GM18858 (cell line): ENCODE measurements at regions not wholly inside any gene's neighbourhood (a gene's known extent, or its start where the extent isn't known, plus 50 kb on each side); places are given as distances from the start of the nearest gene placed in this dataset.
"Not testable (repeated sequence)": the region's sequence is repeated elsewhere in the genome, so short reads cannot be mapped to it uniquely, and the experiment has no call there.

Experiments
- ATAC-seq: cut with Tn5 transposase; IDR thresholded peaks from one replicate; pipeline ENCODE4 v1.9.1; 2021; ENCODE audit not compliant: unreplicated experiment

DNA sequence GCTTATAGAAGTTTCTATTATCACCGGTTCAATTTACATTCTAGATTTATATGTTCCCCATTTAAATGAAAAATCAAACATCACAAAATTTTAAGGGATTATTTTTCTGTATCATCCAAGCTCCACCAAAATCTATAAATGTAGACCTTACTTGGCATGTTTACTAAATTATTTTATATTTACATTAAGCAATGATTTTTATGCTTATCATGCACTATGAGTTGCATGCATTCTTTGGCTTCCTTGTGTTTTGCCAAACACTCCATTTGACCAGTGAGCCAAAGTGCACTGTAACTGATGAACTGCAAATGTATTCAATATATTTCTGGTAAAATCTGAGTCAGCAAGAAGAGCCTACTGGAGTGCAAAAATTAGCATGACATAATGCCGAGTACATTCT, 595.5 kb upstream of the PCDH7 start:
- not testable (repeated sequence) for ATAC-seq

DNA sequence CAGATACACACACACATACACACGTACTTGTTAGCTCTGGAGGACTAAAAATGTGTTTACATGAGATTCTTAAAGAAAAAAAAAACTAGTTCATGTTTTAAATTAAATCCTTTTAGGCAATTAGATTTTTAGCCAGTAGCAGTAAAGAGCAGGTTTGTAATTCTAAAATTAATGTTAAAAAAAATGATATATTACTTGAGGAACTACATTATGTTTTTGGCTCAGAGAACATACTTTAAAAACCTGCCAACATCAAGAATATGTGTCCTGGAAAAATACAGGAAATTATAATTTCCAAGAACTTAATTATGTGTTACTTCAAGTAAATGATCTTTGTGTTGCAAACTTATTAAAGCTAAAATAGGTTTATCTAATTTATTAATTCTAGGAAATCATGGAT, 594.3 kb upstream of the PCDH7 start:
- no peak for ATAC-seq

DNA sequence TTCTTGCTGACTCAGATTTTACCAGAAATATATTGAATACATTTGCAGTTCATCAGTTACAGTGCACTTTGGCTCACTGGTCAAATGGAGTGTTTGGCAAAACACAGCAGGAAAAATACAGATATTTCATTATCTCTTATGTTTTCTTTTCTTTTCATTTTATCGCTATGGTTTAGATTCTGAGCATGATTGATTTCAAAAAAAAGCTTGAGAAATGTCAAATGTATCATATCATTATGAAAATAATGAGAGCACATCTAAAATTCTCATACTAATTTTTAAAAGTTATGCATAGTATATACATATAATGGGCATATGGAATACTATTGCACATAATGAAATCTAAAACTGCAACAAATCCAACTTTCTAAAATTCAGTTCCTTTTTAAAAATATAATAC, 593.8 kb upstream of the PCDH7 start:
- no peak for ATAC-seq

DNA sequence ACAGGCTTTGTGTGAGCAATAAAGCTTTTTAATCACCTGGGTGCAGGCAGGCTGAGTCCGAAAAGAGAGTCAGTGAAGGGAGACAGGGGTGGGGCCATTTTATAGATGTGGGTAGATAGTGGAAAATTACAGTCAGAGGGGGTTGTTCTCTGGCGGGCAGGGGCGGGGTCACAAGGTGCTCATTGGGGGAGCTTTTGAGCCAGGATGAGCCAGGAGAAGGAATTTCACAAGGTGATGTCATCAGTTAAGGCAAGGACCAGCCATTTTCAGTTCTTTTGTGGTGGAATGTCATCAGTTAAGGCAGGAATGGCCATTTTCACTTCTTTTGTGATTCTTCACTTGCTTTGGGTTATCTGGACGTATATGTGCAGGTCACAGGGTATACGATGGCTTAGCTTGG, 571.3 kb upstream of the PCDH7 start:
- ATAC-seq: not testable (repeated sequence)

DNA sequence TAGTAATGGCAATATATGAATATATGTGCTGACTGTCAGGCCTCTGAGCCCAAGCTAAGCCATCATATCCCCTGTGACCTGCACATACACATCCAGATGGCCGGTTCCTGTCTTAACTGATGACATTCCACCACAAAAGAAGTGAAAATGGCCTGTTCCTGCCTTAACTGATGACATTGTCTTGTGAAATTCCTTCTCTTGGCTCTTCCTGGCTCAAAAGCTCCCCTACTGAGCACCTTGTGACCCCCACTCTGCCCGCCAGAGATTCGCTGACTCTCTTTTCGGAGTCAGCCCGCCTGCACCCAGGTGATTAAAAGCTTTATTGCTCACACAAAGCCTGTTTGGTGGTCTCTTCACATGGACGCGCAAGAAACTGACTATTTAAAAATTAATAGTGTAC, 570.6 kb upstream of the PCDH7 start:
- ATAC-seq: not testable (repeated sequence)

DNA sequence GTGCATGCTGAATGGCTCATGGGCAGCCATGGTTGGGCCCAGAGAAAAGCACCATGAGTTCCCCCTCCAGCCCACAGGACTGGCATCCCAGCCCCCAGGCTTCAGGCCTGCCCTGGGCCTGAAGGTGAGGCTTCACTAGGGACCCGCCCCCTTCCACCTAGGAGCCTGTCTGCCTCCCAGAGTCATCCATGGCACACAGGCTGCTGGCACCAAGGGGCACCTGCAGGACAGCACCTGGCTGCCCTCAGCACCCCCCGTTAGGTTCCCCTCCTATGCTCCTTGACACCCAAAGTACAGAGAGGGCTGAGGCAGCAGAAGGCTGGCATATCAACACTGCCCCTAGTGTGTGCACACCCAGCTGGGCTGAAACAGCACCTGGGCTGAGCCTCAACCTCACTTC, 566.7 kb upstream of the PCDH7 start:
- no peak for ATAC-seq

DNA sequence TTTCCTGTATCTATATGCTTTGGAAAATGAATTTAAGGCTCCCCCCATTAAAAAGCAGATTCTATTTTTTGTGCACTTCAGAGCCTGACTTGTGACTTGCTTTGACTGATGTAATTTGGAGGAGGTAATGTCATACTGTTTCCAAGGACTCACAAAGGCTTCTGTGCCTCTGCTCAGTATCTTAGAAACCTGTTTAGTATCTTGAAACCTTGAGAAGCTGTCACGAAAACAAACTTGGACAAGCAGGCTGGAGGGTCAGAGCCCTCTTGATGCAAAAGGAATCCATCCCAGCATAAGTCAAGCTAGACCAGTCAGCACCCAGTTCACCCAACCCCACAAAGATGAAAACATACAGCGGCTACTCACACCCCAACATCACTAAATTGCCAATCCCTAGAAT, 560.0 kb upstream of the PCDH7 start:
- no peak for ATAC-seq

DNA sequence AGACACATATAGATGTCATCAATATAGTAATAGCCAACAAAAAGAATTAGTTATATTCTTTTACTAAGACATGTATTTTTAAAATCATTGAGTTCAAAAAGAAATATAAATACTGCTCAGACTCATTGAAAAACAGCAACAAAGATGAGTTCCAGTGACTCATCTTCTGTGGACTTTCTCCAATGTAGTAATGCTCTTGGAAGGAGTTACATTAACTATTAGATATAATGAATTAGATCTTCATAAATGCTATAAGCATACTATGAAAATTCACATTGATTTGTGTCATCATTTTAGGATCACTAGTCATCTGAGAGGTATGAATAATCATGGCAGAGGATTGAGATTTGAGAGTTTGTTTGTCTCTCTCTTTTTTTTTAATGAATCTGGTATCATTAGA, 547.8 kb upstream of the PCDH7 start:
- no peak for ATAC-seq

DNA sequence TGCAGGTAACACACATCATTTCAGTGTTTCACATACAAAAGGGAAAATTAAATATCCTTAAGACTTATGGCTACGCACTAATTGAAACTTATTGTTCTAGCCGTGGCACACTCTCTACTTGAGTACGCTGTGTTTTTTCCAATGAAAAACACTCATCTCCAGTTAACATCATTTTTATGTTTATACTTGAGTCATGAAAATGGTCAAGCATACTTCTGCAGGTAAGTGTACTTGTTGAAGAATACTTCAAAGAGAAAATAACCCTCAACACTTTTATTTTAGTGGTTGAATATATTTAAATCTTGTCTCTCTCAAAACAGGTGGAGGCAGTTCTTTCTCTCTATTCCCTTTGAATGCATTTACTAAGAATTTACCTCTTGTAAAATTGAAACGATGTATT, 538.7 kb upstream of the PCDH7 start:
- ATAC-seq: no peak

DNA sequence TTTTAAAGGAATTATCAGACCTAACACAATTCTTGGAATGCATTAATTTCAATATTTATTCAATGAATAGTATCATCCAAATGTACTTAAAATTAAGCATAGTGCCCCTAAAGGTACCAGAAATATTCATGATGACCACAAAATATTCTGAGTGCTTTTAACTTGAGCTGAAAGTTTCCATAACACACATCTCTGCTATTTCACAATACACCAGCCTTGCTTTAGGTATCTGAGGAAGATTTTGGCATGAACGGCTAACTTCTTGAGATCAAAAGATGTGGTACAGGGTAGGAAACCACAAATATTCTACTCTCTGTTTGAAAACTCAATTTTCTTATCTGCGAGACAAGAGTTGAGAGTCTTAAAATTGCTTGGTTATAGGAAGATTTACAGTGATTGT, 538.3 kb upstream of the PCDH7 start:
- ATAC-seq: no peak

DNA sequence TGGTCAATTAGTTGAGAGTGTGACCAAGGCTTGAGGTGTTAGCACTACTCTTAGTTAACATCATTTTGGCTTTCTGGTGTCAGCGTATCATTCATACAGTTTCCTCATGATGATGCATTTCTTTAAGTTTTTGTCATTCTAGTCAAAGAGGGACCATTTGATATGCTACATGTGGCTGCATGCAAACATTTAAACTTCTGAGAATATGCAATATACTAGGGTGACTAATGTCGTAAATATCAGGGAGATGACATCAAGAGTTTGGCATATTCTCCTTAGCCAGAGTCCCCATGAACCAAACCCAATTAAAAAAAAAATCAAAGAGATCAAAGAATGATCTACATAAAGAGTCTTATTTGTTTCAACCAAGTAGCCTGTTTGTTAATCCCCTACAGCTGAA, 537.4 kb upstream of the PCDH7 start:
- ATAC-seq: no peak

DNA sequence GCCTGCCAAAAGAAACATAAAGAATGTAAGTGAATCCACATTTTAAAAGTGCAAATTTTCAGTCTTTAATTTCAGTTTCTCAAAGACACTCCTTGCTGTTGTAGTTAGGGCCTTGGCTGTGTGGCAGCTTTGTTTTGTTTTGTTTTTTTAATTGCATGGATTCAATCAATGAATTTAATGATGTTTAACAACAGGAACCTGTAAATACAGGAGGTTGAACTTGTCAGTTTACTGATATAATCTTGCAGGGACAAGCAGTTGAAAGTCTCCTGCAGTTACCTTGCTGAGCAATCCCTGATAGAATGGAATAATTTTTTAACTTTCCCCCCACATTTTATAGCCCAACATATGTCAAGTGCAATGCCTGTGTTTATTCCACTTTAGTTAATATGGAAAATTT, 528.3 kb upstream of the PCDH7 start:
- ATAC-seq: no peak

DNA sequence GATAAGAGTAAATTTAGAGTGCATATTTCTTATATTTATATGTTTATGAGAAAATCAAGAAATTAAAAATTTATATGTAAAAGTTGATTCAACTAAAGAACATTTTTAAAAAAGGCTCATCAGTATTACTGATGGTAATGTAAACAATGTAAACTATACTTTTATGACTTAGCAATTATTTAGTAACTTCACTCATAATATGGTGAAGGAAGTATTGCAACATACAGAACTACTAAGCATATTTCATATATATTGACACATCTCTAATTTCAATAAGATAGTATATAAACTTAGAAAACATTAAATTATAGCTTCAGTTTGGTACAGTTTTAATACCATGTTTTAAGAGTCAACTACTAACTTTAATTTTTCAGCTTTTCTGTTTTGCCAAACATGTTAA, 512.8 kb upstream of the PCDH7 start:
- no peak for ATAC-seq

DNA sequence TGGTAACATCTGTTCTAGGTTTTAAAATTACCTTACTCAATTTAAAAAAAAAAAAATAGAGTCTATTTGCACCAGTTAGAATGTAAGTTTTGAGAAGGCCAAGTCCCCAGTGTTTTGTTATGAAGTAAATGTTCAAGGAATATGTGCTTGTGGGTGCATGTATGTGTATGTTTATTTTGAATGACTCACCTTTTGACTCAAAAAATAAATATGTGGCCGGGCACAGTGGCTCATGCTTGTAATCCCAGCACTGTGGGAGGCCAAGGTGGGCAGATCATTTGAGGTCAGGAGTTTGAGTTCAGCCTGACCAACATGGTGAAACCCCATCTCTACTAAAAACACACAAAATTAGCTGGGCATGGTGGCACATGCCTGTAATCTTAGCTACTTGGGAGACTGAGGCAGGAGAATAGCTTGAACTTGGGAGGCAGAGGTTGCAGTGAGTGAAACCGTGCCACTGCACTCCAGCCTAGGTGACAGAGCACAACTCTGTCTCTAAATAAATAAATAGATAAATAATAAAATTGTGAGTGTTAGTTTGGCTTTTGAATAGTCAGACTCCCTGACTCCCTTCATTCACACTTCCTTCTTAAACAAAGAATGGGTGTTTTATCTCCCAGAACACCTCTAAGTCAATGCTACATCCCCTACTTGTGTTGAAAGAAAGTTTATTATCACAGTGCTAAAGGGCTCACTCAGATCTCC, 511.3 kb upstream of the PCDH7 start:
- ATAC-seq: no peak

DNA sequence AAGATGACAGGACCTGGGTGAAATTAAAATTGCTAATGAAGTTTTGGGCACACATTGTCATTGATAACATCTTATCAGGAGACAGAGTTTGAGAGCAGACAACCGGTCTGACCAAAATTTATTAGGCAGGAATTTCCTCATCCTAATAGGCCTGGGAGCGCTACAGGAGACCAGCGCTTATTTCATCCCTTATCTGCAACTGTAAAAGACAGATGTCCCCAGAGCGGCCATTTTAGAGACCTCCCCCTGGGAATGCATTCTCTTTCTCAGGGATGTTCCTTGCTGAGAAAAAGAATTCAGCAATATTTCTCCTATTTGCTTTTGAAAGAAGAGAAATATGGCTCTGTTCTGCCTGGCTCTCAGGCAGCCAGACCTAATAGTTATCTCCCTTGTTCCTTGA, 504.2 kb upstream of the PCDH7 start:
- ATAC-seq: not testable (repeated sequence)

DNA sequence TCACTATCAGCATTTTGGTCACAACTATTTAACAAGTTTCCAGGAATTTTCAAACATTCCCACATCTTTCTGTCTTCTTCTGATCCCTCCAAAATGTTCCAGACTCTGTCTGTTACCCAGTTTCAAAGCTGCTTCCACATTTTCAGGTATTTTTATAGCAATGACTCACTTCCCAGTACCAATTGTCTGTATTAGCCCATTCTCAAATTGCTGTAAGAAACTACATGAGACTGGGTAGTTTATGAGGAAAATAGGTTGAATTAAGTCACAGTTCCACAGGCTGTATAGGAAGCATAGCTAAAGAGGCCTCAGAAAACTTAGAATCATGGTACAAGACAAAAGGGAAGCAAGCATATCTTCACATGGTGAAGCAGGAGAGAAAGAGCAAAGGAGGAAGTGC, 475.0 kb upstream of the PCDH7 start:
- no peak for ATAC-seq

DNA sequence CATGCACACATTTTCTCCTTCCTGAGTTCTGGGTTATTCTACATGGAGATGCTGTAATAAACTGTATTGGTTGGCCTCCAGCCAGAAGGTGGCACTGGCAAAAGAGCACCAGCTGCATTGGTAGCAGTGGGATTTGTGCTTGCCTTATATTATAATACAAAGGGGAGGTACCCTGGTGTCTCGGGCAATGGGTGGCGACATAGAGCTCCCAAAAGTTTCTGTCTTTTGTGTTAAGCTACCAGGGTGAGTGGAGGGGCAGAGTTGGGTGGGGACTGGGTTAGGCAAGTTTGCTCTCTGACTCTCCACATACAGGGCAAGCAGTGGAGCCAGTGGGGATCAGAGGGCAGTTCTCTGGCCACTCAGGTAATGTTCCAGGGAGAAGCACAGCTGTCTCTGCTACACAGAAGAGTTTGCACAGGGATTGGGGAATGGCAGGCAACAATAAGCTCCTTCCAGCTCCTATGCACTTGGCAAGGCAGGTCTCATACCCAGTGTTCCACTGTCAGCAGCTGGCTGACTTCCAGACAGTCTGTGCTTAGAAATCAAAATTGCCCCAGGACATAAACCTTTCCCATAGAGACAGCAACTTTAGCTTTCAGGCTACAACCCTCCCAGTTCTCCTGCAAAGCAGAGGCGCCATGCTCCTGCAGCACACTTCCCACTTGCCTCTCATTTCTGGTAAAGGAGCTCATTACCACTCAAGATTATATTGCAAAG, 463.9 kb upstream of the PCDH7 start:
- ATAC-seq: no peak

DNA sequence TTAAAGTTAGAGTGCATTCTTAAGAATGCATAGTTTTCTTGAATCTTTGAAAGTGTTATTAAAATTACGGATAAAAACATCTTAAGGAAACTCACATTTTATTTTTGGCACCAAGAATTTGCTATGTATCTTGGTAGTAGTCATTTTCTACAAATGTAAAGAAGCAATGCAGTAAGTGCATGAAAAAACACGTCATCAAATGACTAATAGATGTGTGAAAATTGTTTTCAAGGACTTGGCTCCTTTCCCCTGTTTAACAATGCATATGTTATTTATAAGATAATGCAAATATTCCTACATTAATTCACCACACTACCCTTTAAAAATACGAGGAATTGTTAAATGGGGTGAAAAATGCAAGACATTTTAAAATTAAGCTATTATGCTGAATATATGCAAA, 461.2 kb upstream of the PCDH7 start:
- no peak for ATAC-seq

DNA sequence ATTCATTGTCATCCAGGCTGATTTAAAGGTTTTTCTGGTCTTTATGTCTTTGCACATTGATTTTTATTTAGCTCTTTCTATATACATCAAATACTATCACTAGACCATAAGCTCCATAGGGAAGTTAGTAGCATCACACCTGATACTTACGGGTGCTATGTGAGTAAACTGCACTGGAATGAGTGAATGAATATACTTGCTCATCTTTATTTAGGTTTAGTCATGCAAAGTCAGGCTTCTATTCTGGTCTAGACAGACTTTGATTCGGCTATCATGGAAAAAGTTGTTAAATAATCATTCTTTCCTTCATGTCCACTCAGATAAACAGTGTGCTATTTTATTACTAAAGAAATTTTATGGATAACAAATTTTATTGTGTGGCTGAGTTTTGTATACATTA, 457.8 kb upstream of the PCDH7 start:
- no peak for ATAC-seq

DNA sequence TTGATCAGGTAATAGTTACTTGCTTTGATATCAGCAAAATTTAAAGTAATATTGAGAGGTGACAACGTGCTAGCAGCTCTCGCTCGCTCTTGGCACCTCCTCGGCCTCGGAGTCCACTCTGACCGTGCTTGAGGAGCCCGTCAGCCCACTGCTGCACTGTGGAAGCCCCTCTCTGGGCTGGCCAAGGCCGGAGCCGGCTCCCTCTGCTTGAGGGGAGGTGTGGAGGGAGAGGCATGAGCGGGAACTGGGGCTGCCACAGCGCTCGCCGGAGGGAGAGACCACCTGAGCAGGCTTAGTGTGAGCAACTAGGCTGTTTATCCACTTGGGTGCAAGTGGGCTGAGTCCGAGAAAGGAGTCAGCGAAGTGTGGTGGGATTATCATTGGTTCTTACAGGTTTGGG, 455.7 kb upstream of the PCDH7 start:
- no peak for ATAC-seq

DNA sequence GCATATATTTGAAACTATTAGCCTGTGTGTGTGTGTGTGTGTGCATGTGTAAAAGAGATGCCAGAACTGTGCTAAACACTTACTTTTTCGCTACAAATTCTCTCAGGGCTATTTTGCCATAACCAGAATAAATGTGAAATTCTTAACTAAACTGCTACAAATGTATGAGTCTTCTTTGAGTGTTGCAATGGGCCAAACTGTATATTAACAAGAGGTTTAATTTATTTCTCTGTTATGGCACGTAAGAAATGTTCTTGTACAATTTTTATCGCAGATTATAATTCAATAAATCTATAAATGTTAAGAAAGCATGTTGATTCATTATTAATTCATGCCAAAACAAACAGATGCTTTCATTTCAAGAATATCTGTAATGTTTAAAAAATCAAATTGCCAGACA, 454.5 kb upstream of the PCDH7 start:
- no peak for ATAC-seq

DNA sequence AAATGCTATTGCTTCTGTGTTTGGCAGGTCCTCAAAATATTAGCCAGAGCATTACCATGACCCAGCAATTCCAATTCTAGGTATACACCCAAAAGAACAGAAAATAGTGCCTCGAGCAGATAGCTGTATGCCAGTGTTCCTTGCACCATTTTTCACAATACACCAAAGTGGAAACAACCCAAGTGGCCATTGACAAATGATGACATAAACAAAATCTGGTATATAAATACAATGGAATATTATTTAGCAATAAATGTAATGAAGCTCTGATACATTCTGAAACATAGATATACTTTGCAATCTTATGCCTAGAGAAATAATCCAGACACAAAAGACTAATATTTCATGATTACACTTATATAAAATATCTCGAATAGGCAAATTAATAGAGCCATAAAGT, 451.8 kb upstream of the PCDH7 start:
- no peak for ATAC-seq

DNA sequence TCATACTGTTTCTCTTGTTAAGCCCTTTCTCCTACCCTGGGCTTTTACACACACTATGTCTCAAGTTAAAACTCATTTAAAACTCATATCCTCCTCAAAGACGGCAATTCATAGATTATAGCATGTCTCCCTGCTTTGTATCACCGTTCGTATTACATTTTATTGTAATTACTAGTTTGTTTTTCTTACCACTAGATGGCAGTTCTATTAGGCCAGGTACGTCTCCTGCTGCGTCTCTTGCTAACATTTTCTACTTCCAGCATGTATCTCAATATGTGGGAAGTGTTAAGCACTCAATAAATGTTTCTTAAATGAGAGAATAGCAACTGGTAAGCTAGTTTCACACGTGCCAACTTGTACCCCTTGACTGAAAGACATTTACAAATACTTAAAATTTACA, 450.3 kb upstream of the PCDH7 start:
- ATAC-seq: no peak
